ENCODE measurements at regions not wholly inside any gene's neighbourhood (a gene's known extent, or its start where the extent isn't known, plus 50 kb on each side); places are given as distances from the start of the nearest gene placed in this dataset.

DNA sequence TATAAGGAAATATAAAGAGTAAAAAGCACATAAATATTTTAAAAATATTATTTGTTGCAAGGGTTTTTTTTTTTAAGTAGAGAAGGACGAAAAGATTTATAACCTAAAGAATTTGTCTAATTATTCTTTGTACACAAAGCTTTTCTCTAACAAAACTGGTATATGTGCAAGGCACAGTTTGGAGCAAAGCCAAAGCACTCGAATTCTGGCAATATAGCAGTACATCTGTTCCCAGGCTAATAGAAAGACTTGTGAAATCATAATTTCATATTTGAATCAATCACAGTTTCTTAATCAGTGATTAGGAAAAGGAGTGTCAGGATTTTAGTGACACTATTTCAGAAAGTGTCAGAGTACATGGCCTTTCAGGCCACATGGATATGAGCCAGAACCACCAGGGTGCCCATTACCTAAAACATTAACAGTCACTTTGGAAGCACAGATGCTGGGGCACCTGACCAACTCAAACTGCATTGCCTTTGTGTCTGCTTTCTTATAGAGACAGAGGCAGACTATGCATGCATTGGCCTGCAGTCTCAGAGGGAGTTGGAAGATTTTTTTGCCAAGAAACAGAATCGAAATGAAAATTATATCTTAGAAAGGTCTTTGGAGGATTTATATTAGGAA is 651.8 kb upstream of the SGO1 start:
- TF ChIP-seq, protein P1, sequence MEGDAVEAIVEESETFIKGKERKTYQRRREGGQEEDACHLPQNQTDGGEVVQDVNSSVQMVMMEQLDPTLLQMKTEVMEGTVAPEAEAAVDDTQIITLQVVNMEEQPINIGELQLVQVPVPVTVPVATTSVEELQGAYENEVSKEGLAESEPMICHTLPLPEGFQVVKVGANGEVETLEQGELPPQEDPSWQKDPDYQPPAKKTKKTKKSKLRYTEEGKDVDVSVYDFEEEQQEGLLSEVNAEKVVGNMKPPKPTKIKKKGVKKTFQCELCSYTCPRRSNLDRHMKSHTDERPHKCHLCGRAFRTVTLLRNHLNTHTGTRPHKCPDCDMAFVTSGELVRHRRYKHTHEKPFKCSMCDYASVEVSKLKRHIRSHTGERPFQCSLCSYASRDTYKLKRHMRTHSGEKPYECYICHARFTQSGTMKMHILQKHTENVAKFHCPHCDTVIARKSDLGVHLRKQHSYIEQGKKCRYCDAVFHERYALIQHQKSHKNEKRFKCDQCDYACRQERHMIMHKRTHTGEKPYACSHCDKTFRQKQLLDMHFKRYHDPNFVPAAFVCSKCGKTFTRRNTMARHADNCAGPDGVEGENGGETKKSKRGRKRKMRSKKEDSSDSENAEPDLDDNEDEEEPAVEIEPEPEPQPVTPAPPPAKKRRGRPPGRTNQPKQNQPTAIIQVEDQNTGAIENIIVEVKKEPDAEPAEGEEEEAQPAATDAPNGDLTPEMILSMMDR (IDR thresholded peaks at IDR 0.05): no peak
- no peak for TF ChIP-seq POLR2AphosphoS5 (IDR thresholded peaks at IDR 0.05)
